Kidney (tissue), 13 donors: ENCODE measurements at regions not wholly inside any gene's neighbourhood (a gene's known extent, or its start where the extent isn't known, plus 50 kb on each side); places are given as distances from the start of the nearest gene placed in this dataset.
A peak's percentile ranks its signal among the peaks of the same experiment; 100 is the strongest.

Experiments
- DNase-seq, 5 donors: peaks; one replicate each; pipeline ENCODE4 v3.0.0-alpha.2; 2013 to 2020
- FAIRE-seq: peaks from 2 replicates; lab custom pipeline; 2012; peaks lifted over from hg19 to GRCh38; lab: Jason Lieb, UNC
- H3K27ac ChIP-seq, 2 donors: one replicate each; pipeline ENCODE4 v1.7.0; 2013; ENCODE audit warnings: low read depth in 2 of 2, low read length in 2 of 2, inconsistent platforms in 1 of 2
- H3K27me3 ChIP-seq: one replicate; pipeline ENCODE4 v1.7.1; 2013; ENCODE audit warnings: low read length, inconsistent platforms; ENCODE audit not compliant: control insufficient read depth, insufficient read depth
- H3K36me3 ChIP-seq, 3 donors: one replicate each; pipeline versions ENCODE4 v1.7.0 to v1.7.1; 2013; ENCODE audit warnings: low read length in 3 of 3, control low read depth in 1 of 3, inconsistent platforms in 1 of 3; ENCODE audit not compliant: insufficient read depth in 3 of 3, control insufficient read depth in 2 of 3
- H3K4me1 ChIP-seq, 3 donors: one replicate each; pipeline versions ENCODE4 v1.7.0 to v1.7.1; 2013; ENCODE audit warnings: low read length in 3 of 3, inconsistent platforms in 1 of 3, low read depth in 1 of 3; ENCODE audit not compliant: control insufficient read depth in 2 of 3, insufficient read depth in 2 of 3
- H3K4me3 ChIP-seq, 3 donors: one replicate each; pipeline versions ENCODE4 v1.7.0 to v1.8.1; 2013; ENCODE audit warnings: low read length in 3 of 3, control low read depth in 1 of 3, inconsistent platforms in 1 of 3
- H3K9ac ChIP-seq, 3 donors: one replicate each; pipeline versions ENCODE4 v1.7.0 to v1.7.1; 2013; ENCODE audit warnings: low read length in 3 of 3, control low read depth in 1 of 3, inconsistent platforms in 1 of 3
- H3K9me3 ChIP-seq, 3 donors: one replicate each; pipeline versions ENCODE4 v1.7.0 to v1.7.1; 2013; ENCODE audit warnings: low read length in 3 of 3, control low read depth in 1 of 3, inconsistent platforms in 1 of 3; ENCODE audit not compliant: control insufficient read depth in 2 of 3, insufficient read depth in 1 of 3
- intact Hi-C: fragments of 100-400 bp; cut with DNase I; formaldehyde crosslinking; loops from one replicate; pipeline ENCODE4 v1.11.1; 2022
- TF ChIP-seq, protein P1 (sequence below): IDR thresholded peaks from 3 replicates; pipeline ENCODE4 v1.5.1; 2012; ENCODE audit warnings: mild to moderate bottlenecking, moderate library complexity, borderline replicate concordance; ENCODE audit not compliant: insufficient read depth; ENCODE audit errors: extremely low read depth
- donor health status: control.
- donor health status: control.
- donor health status: control.
- donor health status: control.
- donor health status: control.
- donor health status: DM: yes; HTN: yes; CAD: no.
- donor health status: Normal renal cell carcinoma (clear cell type).

DNA sequence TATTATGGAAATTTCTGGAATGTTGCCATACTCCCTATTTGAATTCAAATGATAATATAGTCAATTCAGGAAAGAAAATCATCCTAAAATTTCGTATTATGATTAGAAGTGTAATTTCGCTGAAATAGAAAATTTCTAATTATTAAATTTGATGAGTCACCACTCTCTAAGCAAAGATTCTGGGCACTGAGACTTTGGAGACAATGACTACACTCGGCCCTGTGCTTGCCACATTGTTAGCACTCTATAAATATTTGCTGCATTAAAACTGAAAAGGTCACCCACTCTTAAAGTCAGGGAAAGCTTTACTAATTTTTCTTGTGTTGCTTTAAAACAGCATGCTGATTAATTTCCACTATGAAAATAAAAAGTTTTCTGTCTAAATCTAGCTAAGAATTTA is 240.3 kb downstream of the TLE4 start:
- no peaks in the 10 kb centered on the region for H3K36me3 ChIP-seq
- no peaks in the 10 kb centered on the region for H3K4me1 ChIP-seq
- H3K9ac ChIP-seq = no peak overlapping the region
- no peaks in the 10 kb centered on the region for H3K27me3 ChIP-seq
- TF ChIP-seq, protein P1, sequence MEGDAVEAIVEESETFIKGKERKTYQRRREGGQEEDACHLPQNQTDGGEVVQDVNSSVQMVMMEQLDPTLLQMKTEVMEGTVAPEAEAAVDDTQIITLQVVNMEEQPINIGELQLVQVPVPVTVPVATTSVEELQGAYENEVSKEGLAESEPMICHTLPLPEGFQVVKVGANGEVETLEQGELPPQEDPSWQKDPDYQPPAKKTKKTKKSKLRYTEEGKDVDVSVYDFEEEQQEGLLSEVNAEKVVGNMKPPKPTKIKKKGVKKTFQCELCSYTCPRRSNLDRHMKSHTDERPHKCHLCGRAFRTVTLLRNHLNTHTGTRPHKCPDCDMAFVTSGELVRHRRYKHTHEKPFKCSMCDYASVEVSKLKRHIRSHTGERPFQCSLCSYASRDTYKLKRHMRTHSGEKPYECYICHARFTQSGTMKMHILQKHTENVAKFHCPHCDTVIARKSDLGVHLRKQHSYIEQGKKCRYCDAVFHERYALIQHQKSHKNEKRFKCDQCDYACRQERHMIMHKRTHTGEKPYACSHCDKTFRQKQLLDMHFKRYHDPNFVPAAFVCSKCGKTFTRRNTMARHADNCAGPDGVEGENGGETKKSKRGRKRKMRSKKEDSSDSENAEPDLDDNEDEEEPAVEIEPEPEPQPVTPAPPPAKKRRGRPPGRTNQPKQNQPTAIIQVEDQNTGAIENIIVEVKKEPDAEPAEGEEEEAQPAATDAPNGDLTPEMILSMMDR = no peak
- H3K4me3 ChIP-seq = no peak overlapping the region
- no peak for DNase-seq
- H3K9me3 ChIP-seq = no peaks in the 10 kb centered on the region
- no peak for FAIRE-seq
- no peak overlapping the region for H3K27ac ChIP-seq
- intact Hi-C loops = no loop called here

DNA sequence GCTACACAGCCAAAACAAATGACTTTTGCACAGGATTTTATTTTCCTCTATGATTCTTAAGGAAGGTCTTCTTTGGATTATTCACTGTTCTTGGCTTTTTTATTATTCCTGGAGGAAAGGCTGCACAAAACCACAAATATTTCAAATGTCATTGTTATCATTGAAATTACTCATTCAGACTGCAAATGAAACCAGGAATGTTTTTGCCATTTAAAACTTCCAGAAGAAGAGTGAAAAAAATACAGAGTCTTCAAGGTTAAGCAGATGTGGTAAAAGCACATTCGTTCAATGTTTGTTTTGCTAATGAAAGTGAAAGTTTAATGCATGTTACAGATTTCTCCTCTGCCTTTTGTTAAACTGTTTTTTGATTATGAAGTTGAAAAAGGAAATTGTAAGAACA is 238.2 kb downstream of the TLE4 start:
- TF ChIP-seq, protein P1 = no peak
- peak in 2 of 5 donors; percentile 25 to 52 for DNase-seq
- no peak for FAIRE-seq

DNA sequence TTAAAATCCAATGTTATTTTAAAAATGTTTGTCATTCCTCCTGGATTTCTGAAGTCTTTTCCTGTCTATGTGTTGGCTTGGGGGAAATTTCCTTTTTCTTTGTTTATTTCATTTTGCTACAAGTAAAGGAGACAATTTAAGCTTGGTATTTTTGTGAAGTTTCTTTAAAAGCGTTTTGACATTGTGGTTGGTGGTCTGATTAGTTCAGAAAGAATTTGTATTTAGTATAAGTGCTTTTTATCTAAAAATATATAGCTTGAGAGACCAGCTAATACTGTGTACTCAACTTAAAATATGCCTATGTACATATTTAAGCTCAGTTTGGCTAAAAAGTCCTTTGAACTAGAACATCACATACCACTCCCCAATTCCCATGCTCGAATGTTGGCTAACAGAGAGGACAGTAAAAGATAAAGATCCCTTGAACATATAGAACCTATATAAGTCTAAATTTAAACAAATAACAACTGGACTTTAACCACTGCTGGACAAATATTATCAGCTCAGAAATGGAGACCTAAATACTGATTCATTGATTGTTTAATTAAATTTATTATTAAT is 237.6 kb downstream of the TLE4 start:
- Histone ChIP-seq H3K4me3 (no peak overlapping the region), H3K9me3 (no peaks in the 10 kb centered on the region), H3K9ac (no peak overlapping the region), H3K4me1 (no peaks in the 10 kb centered on the region), H3K27ac (no peak overlapping the region), H3K36me3 (no peaks in the 10 kb centered on the region), H3K27me3 (no peaks in the 10 kb centered on the region)
- intact Hi-C loops = no loop called here
- TF ChIP-seq, protein P1 = no peak
- FAIRE-seq = no peak
- no peak for DNase-seq

More for the DNA sequence above, 238.2 kb downstream of the TLE4 start:
- no peak overlapping the region for H3K4me3 ChIP-seq
- no peaks in the 10 kb centered on the region for H3K36me3 ChIP-seq
- no peaks in the 10 kb centered on the region for H3K27me3 ChIP-seq
- no peaks in the 10 kb centered on the region for H3K9me3 ChIP-seq
- no peaks in the 10 kb centered on the region for H3K4me1 ChIP-seq
- H3K27ac ChIP-seq = no peak overlapping the region
- H3K9ac ChIP-seq = no peak overlapping the region
- intact Hi-C loops = no loop called here

DNA sequence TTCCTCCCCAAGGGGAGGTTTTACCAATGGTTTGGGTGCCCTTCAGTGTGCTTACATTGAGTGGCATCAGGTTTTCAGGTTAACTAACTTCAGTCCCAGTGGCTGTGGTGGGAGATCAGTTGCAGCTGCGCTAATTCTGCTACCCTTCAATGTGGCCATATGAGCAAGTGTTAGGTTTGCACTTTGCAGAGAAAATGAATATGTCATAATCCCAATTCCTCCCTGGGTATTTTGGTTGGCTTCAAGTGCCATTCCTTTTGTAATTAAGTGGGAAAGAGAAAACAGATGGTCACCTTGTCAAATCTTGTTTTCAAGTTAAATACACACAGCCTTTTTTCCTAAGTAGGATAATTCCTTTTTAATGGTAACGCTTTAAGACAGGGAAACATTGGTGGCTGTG is 236.2 kb downstream of the TLE4 start:
- Histone ChIP-seq H3K9ac (no peak overlapping the region), H3K27me3 (no peaks in the 10 kb centered on the region), H3K4me1 (no peaks in the 10 kb centered on the region), H3K27ac (no peak overlapping the region), H3K4me3 (no peak overlapping the region), H3K36me3 (no peaks in the 10 kb centered on the region), H3K9me3 (no peaks in the 10 kb centered on the region)
- no peak for DNase-seq
- intact Hi-C loops = no loop called here
- no peak for FAIRE-seq
- TF ChIP-seq, protein P1 = no peak
